Activated CD4-positive, CD25-positive, alpha-beta regulatory T cell treated with anti-CD3 and anti-CD28 coated beads, Interleukin-2, amount 50 U/mL, for 24 hours (primary cell): ENCODE measurements at regions not wholly inside any gene's neighbourhood (a gene's known extent, or its start where the extent isn't known, plus 50 kb on each side); places are given as distances from the start of the nearest gene placed in this dataset.

ENCODE experiments used
- ATAC-seq, 2 donors: fragments of 150-1000 bp; cut with Tn5 transposase; one replicate each; pipeline ENCODE4 v1.10.0; 2021; ENCODE audit warnings: mild to moderate bottlenecking in 1 of 2, moderate library complexity in 1 of 2

GRCh38 chr16:17633181-17633951 lies 162.6 kb upstream of the XYLT1 start:
- ATAC-seq: no peak

- no peak for ATAC-seq
Measured at GRCh38 chr16:17632667-17633066, 161.9 kb upstream of the XYLT1 start.

GRCh38 chr16:17629936-17630335 lies 159.2 kb upstream of the XYLT1 start:
- no peak for ATAC-seq

- no peak for ATAC-seq
Measured at GRCh38 chr16:17628983-17629382, 158.2 kb upstream of the XYLT1 start.

- no peak for ATAC-seq
Measured at GRCh38 chr16:17622366-17622765, 151.6 kb upstream of the XYLT1 start.

GRCh38 chr16:17619261-17619660 lies 148.5 kb upstream of the XYLT1 start:
- no peak for ATAC-seq

GRCh38 chr16:17617021-17617552 lies 146.3 kb upstream of the XYLT1 start:
- ATAC-seq: no peak

- ATAC-seq: no peak
Measured at GRCh38 chr16:17612336-17612735, 141.6 kb upstream of the XYLT1 start.

- ATAC-seq: no peak
Measured at GRCh38 chr16:17607609-17608008, 136.8 kb upstream of the XYLT1 start.

GRCh38 chr16:17607075-17607509 lies 136.3 kb upstream of the XYLT1 start:
- ATAC-seq: no peak

- no peak for ATAC-seq
Measured at GRCh38 chr16:17606460-17606859, 135.7 kb upstream of the XYLT1 start.

GRCh38 chr16:17605784-17606183 lies 135.0 kb upstream of the XYLT1 start:
- ATAC-seq: no peak

- no peak for ATAC-seq
Measured at GRCh38 chr16:17603626-17604025, 132.9 kb upstream of the XYLT1 start.

GRCh38 chr16:17602678-17603077 lies 131.9 kb upstream of the XYLT1 start:
- ATAC-seq: no peak

GRCh38 chr16:17598968-17599367 lies 128.2 kb upstream of the XYLT1 start:
- no peak for ATAC-seq

GRCh38 chr16:17591655-17592405 lies 121.1 kb upstream of the XYLT1 start:
- no peak for ATAC-seq

GRCh38 chr16:17590711-17591654 lies 120.2 kb upstream of the XYLT1 start:
- ATAC-seq: peak; percentile 67 to 75

- no peak for ATAC-seq
Measured at GRCh38 chr16:17589898-17590297, 119.1 kb upstream of the XYLT1 start.

GRCh38 chr16:17585449-17586074 lies 114.8 kb upstream of the XYLT1 start:
- no peak for ATAC-seq

- ATAC-seq: peak; percentile 49 to 65
Measured at GRCh38 chr16:17578981-17579874, 108.5 kb upstream of the XYLT1 start.

- ATAC-seq: no peak
Measured at GRCh38 chr16:17574256-17574655, 103.5 kb upstream of the XYLT1 start.
